ENCODE measurements at regions not wholly inside any gene's neighbourhood (a gene's known extent, or its start where the extent isn't known, plus 50 kb on each side); places are given as distances from the start of the nearest gene placed in this dataset.
"Not testable (repeated sequence)": the region's sequence is repeated elsewhere in the genome, so short reads cannot be mapped to it uniquely, and the experiment has no call there.

DNA sequence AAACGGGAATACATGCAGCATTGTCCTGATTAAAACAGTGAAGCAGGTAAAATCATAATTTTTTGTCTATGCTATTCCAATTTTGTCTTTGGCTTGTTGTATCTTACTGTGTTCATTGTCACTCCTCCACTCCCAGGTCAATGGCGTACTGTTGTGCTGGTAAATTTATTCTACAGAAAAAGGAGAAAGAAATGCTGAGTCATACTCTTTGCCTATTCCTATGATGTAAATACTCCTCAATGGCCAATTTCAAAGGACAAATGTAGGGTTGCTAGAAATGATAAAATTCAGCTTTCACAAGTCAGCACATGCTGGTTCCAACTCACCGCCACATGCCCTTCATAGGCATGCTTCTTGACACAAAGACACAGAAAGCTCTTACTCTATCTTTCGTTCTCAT lies 694.4 kb upstream of the PCDH20 start:
- in situ Hi-C loops (cut with HindIII; ENCODE audit: low pct_unique_long_range_greater_than_20kb, low sequenced_read_pairs), result no loop called here
- DNase-seq (ENCODE audit: low read depth, low spot score), result no peak

- DNase-seq (ENCODE audit: low read depth, low spot score); in situ Hi-C loops (cut with HindIII; ENCODE audit: low pct_unique_long_range_greater_than_20kb, low sequenced_read_pairs): not testable (repeated sequence)
Measured at GRCh38 chr13:62104136-62104535, 688.5 kb upstream of the PCDH20 start.

- DNase-seq (ENCODE audit: low read depth, low spot score), result no peak
- in situ Hi-C loops (cut with HindIII; ENCODE audit: low pct_unique_long_range_greater_than_20kb, low sequenced_read_pairs), result no loop called here
Measured at GRCh38 chr13:62096652-62097051, 681.0 kb upstream of the PCDH20 start.

- DNase-seq (ENCODE audit: low read depth, low spot score), result no peak
- in situ Hi-C loops (cut with HindIII; ENCODE audit: low pct_unique_long_range_greater_than_20kb, low sequenced_read_pairs), result no loop called here
Measured at GRCh38 chr13:62094932-62095331, 679.3 kb upstream of the PCDH20 start.

DNA sequence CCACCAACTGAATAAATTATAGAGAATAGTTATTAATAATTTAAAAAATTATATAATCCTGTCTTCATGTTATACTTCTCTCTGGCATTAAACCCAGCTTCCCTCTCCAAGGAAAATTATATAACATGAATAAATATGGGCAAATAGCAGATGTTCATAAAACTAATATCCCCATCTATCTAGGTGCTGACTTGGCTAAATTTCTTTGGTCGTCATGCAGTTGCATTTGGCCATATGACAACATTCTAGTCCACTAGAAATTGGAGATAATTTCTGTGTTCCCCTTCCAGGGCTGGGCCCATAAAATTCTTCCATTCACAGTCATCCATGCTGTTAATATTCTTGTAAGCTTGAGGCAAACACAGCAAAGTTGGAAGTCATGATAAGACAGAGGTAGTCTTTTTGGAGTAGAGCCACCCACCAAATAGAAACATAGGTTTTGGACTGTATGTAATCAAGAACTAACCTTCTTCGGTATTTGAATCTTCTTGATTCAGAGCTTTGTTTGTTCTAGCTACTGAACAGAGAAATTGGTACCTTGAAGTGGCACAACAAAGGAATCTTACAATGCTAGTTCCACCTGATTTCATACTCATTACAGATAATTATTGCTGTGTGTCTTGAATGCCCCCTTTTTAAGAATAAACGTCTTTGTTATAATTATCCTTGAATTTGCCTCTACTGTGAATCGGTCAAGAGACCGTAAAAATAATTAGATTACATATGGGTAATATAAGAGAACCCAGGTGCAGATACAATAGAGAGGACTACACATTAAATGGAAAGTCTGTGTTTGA lies 678.5 kb upstream of the PCDH20 start:
- in situ Hi-C loops (cut with HindIII; ENCODE audit: low pct_unique_long_range_greater_than_20kb, low sequenced_read_pairs), result no loop called here
- no peak for DNase-seq (ENCODE audit: low read depth, low spot score)

GRCh38 chr13:62092949-62093348 lies 677.3 kb upstream of the PCDH20 start:
- in situ Hi-C loops (cut with HindIII; ENCODE audit: low pct_unique_long_range_greater_than_20kb, low sequenced_read_pairs), result no loop called here
- DNase-seq (ENCODE audit: low read depth, low spot score), result no peak

DNA sequence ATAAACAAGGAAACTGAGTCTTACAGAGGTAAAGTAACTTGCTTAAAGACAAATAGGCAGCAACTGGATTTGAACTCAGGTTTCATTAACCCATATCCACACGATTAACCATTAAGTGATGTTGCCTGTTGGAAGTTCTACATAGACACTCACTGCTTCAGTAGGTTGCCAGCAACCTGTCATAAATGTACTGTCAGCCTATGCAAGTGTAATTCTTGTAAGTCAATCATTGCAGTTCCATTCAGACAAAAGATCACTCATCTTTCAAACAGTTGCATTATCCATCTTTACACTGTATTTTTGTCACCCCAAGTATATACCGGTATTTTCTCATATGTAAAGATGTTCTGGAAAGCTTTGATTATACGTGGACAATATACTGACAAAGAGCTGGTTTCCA lies 676.9 kb upstream of the PCDH20 start:
- no peak for DNase-seq (ENCODE audit: low read depth, low spot score)
- in situ Hi-C loops (cut with HindIII; ENCODE audit: low pct_unique_long_range_greater_than_20kb, low sequenced_read_pairs), result no loop called here

- in situ Hi-C loops (cut with HindIII; ENCODE audit: low pct_unique_long_range_greater_than_20kb, low sequenced_read_pairs), result no loop called here
Measured at GRCh38 chr13:62088165-62088564, 672.5 kb upstream of the PCDH20 start.

DNA sequence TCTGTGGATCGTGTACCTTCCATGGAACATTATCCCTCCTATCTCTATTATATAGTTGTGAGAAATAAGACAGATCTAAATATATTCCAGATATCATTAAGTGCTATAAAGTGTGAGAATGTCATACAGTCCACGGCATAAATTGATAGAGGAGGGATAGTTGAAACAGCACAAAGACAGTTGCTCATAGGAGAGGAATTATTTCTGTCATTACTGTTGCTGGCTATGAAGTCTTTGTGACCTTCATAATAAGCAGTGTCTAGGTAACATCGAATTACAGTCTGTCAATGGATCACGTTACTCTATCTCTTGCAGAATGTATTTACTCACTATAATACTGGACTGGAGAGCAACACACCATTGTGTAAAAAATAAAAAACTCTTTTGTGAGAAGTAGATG lies 671.5 kb upstream of the PCDH20 start:
- DNase-seq (ENCODE audit: low read depth, low spot score), result no peak
- in situ Hi-C loops (cut with HindIII; ENCODE audit: low pct_unique_long_range_greater_than_20kb, low sequenced_read_pairs), result no loop called here

More at GRCh38 chr13:62088165-62088564, 672.5 kb upstream of the PCDH20 start:
- DNase-seq (ENCODE audit: low read depth, low spot score), result no peak

DNA sequence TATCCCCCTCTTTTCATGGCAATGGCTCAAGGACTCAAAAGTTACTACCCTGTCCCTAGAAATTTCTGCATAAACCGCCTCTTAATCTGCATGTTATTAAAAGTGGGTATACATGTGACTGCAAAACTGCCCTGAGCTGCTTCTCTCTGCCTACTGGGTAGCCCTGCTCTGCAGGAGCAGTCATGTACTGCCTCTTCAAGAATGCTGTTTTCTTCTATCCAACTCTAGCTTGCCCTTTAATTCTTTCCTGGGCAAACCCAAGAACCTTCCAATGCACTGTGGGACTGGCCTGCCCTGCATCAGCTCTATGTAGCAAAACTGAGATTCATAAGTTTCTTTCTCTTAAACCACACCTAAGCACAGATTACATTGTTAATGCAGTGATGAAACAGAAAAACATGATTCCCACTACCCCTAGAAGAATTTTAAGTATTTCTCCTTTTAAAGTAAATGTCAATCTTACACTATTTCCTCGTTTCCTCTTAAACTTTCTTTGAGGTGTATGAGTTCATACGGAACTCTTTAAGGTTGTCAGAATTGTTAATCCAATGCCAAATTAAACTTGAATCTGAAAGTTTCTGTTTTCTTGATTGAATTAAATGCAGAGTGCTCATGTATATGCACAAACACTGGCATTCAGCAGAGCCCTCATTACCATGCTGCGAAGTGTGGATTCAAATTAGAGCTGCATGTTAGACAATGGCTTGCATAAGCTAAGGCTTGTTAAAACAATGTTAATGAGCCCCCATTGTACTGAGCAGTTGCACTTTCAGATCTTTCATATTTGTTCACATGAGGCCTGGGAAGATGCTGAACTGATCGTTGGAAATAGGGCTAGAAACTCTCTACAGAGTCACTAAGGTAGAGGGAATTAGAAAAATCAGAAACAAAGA lies 669.9 kb upstream of the PCDH20 start:
- no peak for DNase-seq (ENCODE audit: low read depth, low spot score)
- in situ Hi-C loops (cut with HindIII; ENCODE audit: low pct_unique_long_range_greater_than_20kb, low sequenced_read_pairs), result no loop called here

DNA sequence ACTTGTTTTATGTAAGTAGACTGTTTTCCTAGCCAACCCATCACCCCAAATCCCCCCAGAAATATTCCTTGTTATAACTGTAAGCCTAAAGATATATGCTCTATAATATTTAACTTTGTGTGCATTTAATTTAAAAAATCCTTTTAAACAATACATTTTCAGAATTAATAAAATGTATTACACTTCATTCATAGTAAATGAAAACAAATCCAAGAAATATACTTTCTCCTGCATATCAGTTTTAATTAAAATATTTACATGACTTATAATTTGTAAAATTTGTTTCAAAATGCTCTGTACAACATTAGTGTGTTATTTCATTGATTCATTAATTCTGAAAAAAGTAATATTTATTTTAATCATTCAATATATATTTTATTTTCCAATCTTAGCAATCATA lies 669.1 kb upstream of the PCDH20 start:
- in situ Hi-C loops (cut with HindIII; ENCODE audit: low pct_unique_long_range_greater_than_20kb, low sequenced_read_pairs), result no loop called here
- DNase-seq (ENCODE audit: low read depth, low spot score), result no peak

GRCh38 chr13:62067821-62068220 lies 652.2 kb upstream of the PCDH20 start:
- in situ Hi-C loops (cut with HindIII; ENCODE audit: low pct_unique_long_range_greater_than_20kb, low sequenced_read_pairs), result no loop called here
- no peak for DNase-seq (ENCODE audit: low read depth, low spot score)

- DNase-seq (ENCODE audit: low read depth, low spot score), result no peak
- in situ Hi-C loops (cut with HindIII; ENCODE audit: low pct_unique_long_range_greater_than_20kb, low sequenced_read_pairs), result no loop called here
Measured at GRCh38 chr13:62065016-62065415, 649.4 kb upstream of the PCDH20 start.

DNA sequence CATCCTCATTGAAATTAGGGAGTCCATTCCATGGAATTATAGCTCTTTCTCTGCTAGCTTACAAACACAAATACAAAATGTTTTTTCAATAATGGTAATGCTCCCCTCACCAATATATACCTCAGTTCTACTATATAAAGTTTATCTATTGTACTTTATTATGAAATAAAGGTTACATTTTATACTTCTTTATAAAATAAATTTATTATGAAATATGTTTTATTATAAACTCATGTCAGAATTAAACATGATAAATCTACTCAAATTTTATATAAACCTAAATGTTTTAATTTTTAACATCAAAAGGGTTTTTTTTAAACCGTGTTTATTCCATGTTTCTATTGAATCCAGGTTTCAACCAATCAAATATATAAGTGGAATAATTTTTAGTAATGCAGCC lies 646.1 kb upstream of the PCDH20 start:
- in situ Hi-C loops (cut with HindIII; ENCODE audit: low pct_unique_long_range_greater_than_20kb, low sequenced_read_pairs), result no loop called here
- no peak for DNase-seq (ENCODE audit: low read depth, low spot score)

- in situ Hi-C loops (cut with HindIII; ENCODE audit: low pct_unique_long_range_greater_than_20kb, low sequenced_read_pairs), result no loop called here
- no peak for DNase-seq (ENCODE audit: low read depth, low spot score)
Measured at GRCh38 chr13:62060570-62060969, 644.9 kb upstream of the PCDH20 start.

- no peak for DNase-seq (ENCODE audit: low read depth, low spot score)
- in situ Hi-C loops (cut with HindIII; ENCODE audit: low pct_unique_long_range_greater_than_20kb, low sequenced_read_pairs), result no loop called here
Measured at GRCh38 chr13:62057286-62057685, 641.6 kb upstream of the PCDH20 start.

- in situ Hi-C loops (cut with HindIII; ENCODE audit: low pct_unique_long_range_greater_than_20kb, low sequenced_read_pairs), result no loop called here
- DNase-seq (ENCODE audit: low read depth, low spot score), result no peak
Measured at GRCh38 chr13:62049992-62050391, 634.3 kb upstream of the PCDH20 start.

- no peak for DNase-seq (ENCODE audit: low read depth, low spot score)
- in situ Hi-C loops (cut with HindIII; ENCODE audit: low pct_unique_long_range_greater_than_20kb, low sequenced_read_pairs), result no loop called here
Measured at GRCh38 chr13:62046512-62046911, 630.9 kb upstream of the PCDH20 start.

DNA sequence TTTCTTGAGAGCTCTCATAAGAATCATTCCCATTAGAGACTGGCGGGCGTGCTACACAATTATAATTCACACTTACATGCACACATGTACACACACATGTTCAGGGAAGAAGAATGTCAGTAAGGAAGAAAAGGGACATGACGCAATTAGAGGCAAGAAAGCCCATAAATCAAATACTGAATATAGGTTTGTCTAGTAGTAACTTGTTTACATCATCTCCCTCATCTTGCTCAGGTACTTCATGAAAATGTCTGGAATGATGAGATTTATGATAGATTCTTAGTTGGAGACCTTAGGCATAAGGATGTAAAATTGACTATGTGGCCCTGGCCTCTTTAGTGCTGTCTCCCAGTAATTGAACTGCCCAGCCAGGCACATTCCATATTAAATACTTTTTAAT lies 628.0 kb upstream of the PCDH20 start:
- in situ Hi-C loops (cut with HindIII; ENCODE audit: low pct_unique_long_range_greater_than_20kb, low sequenced_read_pairs), result no loop called here
- DNase-seq (ENCODE audit: low read depth, low spot score), result no peak

Measured in SK-MEL-5 (cell line).